GM19395 (cell line): ENCODE measurements at regions not wholly inside any gene's neighbourhood (a gene's known extent, or its start where the extent isn't known, plus 50 kb on each side); places are given as distances from the start of the nearest gene placed in this dataset.
"Not testable (repeated sequence)": the region's sequence is repeated elsewhere in the genome, so short reads cannot be mapped to it uniquely, and the experiment has no call there.

ENCODE experiments used
- ATAC-seq: cut with Tn5 transposase; IDR thresholded peaks from one replicate; pipeline ENCODE4 v1.9.1; 2021; ENCODE audit warnings: mild to moderate bottlenecking, moderate library complexity; ENCODE audit not compliant: unreplicated experiment

- ATAC-seq = no peak
Measured at GRCh38 chr6:119446115-119446554, 96.6 kb upstream of the MAN1A1 start.

DNA sequence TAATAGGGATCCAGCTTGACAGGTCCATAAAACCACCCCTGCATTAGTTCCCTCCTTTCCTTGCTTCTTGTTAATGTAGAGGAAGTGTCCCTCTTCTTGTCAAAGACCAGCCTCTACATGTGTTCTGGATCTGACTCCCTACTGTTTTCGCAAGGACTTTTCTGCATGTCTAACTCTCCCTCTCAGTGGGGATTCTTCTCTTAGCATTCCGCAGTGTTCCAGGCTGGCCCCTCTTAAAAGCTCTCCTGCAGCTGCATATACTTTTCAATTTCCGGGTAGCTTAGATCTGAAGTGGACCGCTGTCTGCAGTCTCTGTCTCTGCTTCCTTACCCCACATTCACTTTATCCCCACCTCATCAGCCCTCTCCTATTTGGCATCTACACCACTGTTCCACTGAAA, 96.1 kb upstream of the MAN1A1 start:
- no peak for ATAC-seq

- peak; percentile 60 for ATAC-seq
Measured at GRCh38 chr6:119444642-119445557, 95.3 kb upstream of the MAN1A1 start.

GRCh38 chr6:119443993-119444641, 94.6 kb upstream of the MAN1A1 start:
- no peak for ATAC-seq

GRCh38 chr6:119442776-119443184, 93.2 kb upstream of the MAN1A1 start:
- ATAC-seq = peak; percentile 61

DNA sequence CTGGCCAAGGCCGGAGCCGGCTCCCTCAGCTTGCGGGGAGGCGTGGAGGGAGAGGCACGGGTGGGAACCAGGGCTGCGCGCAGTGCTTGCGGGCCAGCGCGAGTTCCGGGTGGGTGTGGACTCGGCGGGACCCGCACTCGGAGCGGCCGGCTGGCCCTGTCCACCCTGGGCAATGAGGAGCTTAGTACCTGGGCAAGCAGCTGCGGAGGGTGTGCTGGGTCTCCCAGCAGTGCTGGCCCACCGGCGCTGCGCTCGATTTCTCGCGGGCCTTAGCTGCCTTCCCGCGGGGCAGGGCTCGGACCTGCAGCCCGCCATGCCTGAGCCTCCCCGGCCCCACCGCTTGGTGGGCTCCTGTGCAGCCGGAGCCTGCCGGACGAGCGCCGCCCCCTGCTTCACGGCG, 91.4 kb upstream of the MAN1A1 start:
- no peak for ATAC-seq

DNA sequence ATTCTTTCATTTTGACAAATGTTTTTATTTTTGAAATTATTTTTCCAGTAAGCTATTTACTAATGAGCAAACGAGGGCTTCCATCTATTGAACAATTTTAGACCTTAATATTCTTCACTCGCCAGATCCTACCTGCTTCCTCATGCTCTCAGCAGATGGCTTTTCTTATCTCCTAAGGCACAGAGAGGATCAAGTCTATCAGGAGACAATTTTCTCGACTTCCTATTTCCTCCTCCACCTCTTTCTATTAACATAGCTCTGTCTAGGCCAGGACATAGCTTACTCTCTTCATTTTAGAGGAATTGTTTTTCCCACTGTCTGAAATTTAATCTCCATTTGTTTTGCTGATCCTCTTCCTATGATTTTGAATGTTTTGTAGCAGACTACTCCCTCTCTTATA, 87.0 kb upstream of the MAN1A1 start:
- no peak for ATAC-seq

DNA sequence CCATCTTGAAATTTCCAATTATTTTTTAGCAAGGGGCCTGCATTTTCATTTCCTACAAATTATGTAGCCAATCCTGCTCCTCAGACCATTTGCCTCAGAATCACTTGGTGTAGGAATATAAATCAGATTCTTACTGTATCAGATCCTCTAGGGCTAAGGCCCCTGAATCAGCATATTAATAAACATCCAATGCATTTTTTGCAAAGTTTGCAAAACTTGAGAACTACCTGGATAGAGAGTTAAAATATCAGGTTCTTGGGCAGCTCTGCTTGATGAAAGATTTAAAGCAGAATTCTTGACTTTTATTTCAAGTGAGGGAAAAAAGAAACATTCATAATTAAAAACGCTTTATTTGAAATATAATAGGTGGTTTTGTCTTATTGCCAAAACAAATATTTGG, 82.2 kb upstream of the MAN1A1 start:
- ATAC-seq = no peak

GRCh38 chr6:119430805-119431204, 81.2 kb upstream of the MAN1A1 start:
- ATAC-seq = no peak

DNA sequence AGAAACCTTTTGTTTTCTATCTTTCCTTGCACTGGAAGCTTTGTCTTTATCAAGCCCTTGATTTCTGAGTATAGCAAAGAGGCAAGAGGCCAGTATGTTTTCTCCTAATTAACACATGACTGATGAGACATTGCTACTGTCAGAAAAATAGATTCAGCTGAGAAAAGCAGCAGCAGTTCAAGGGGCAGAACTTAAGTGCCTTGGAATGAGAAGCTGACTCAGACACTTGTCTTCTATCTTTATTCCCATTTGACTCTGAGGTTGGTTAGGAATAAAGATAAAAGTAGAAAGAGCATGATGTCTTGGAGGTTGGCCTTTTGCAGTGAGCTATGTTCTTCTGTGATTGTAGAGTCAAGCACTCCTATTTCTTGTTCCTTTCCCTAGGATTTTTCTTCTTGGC, 79.1 kb upstream of the MAN1A1 start:
- ATAC-seq = no peak

GRCh38 chr6:119426619-119427018, 77.1 kb upstream of the MAN1A1 start:
- ATAC-seq = no peak

GRCh38 chr6:119423996-119424395, 74.4 kb upstream of the MAN1A1 start:
- no peak for ATAC-seq

DNA sequence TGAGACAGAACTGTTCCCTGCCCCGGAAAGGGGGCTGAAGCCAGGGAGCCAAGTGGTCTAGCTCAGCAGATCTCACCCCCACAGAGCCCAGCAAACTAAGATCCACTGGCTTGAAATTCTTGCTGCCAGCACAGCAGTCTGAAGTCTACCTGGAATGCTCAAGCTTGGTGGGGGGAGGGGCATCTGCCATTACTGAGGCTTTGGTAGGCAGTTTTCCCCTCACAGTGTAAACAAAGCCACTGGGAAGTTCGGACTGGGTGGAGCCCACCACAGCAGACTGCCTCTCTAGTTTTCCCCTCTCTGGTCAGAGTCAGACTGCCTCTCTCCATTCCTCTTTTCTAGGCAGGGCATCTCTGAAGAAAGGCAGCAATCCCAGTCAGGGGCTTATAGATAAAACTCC, 68.5 kb upstream of the MAN1A1 start:
- ATAC-seq = not testable (repeated sequence)

DNA sequence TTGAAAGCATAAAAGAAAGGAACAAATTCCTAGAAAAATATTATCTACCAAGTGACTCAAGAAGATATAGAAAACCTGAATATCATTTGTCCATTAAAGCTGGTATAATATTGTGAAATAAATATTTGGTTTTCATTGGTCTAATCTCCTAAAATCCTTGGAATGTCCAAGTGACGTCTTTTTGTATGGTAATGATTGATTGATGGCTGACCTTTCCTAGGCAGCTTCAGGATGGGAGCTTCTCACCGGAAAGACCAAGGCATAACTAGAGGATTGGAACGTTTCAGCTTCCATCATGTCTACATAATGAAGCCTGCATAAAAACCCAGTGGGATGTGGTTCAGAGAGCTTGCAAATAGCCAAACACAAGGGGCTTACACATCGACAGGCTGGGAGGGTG, 57.6 kb upstream of the MAN1A1 start:
- ATAC-seq = no peak

DNA sequence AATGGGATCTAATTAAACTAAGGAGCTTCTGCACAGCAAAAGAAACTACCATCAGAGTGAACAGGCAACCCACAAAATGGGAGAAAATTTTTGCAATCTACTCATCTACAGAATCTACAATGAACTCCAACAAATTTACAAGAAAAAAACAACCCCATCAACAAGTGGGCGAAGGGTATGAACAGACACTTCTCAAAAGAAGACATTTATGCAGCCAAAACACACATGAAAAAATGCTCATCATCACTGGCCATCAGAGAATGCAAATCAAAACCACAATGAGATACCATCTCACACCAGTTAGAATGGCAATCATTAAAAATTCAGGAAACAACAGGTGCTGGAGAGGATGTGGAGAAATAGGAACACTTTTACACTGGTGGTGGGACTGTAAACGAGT, 55.6 kb upstream of the MAN1A1 start:
- not testable (repeated sequence) for ATAC-seq
